H9 (cell line): ENCODE measurements at regions not wholly inside any gene's neighbourhood (a gene's known extent, or its start where the extent isn't known, plus 50 kb on each side); places are given as distances from the start of the nearest gene placed in this dataset.

Source experiments
- DNase-seq: peaks from one replicate; pipeline ENCODE4 v3.0.0-alpha.2; 2017
- H2AFZ ChIP-seq: one replicate; pipeline ENCODE4 v1.6.1; 2013; ENCODE audit warnings: mild to moderate bottlenecking, low read length, control low read depth, moderate library complexity
- H2AK5ac ChIP-seq: 2 replicates; pipeline ENCODE4 v1.6.1; 2013; ENCODE audit warnings: low read length, control low read depth, mixed read lengths; ENCODE audit not compliant: insufficient read length
- H2BK120ac ChIP-seq: one replicate; pipeline ENCODE4 v1.6.1; 2013; ENCODE audit warnings: low read depth, mild to moderate bottlenecking, low read length, control low read depth, inconsistent platforms; ENCODE audit not compliant: poor library complexity, severe bottlenecking
- H2BK12ac ChIP-seq: 2 replicates; pipeline ENCODE4 v1.6.1; 2013; ENCODE audit warnings: low read length, control low read depth, mixed read lengths, low read depth; ENCODE audit not compliant: insufficient read length
- H2BK15ac ChIP-seq: 2 replicates; pipeline ENCODE4 v1.6.1; 2013; ENCODE audit warnings: low read depth, low read length, control low read depth
- H2BK20ac ChIP-seq: one replicate; pipeline ENCODE4 v1.6.1; 2013; ENCODE audit warnings: low read depth, mild to moderate bottlenecking, low read length, control low read depth, inconsistent platforms; ENCODE audit not compliant: poor library complexity, severe bottlenecking
- H2BK5ac ChIP-seq: 2 replicates; pipeline ENCODE4 v1.6.1; 2013; ENCODE audit warnings: low read length, control low read depth, mixed read lengths; ENCODE audit not compliant: insufficient read length
- H3K14ac ChIP-seq: 2 replicates; pipeline ENCODE4 v1.6.1; 2013; ENCODE audit warnings: low read length, control low read depth; ENCODE audit not compliant: insufficient read depth
- H3K18ac ChIP-seq: 2 replicates; pipeline ENCODE4 v1.6.1; 2013; ENCODE audit warnings: low read depth, mild to moderate bottlenecking, mixed read lengths, low read length, control low read depth; ENCODE audit not compliant: insufficient read length
- H3K23ac ChIP-seq: 2 replicates; pipeline ENCODE4 v1.6.1; 2013; ENCODE audit warnings: low read length, control low read depth, mixed read lengths, low read depth; ENCODE audit not compliant: insufficient read length
- H3K23me2 ChIP-seq: 2 replicates; pipeline ENCODE4 v1.6.1; 2013; ENCODE audit warnings: low read depth, mild to moderate bottlenecking, mixed read lengths, low read length, control low read depth; ENCODE audit not compliant: insufficient read length, poor library complexity, severe bottlenecking
- H3K27ac ChIP-seq: 2 replicates; pipeline ENCODE4 v1.5.1; 2013; ENCODE audit warnings: low read length, control low read depth, mixed read lengths, low read depth; ENCODE audit not compliant: insufficient read length
- H3K27me3 ChIP-seq: 2 replicates; pipeline ENCODE4 v1.6.1; 2013; ENCODE audit warnings: low read length, control low read depth, inconsistent platforms; ENCODE audit not compliant: insufficient read depth
- H3K4ac ChIP-seq: 2 replicates; pipeline ENCODE4 v1.6.1; 2013; ENCODE audit warnings: low read depth, mild to moderate bottlenecking, control low read depth, inconsistent platforms, low read length, moderate library complexity
- H3K4me1 ChIP-seq: 2 replicates; pipeline ENCODE4 v1.6.1; 2013; ENCODE audit warnings: low read length, control low read depth, inconsistent platforms; ENCODE audit not compliant: insufficient read depth
- H3K4me2 ChIP-seq: 2 replicates; pipeline ENCODE4 v1.6.1; 2013; ENCODE audit warnings: low read length, control low read depth, mixed read lengths; ENCODE audit not compliant: insufficient read length, insufficient read depth
- H3K56ac ChIP-seq: 2 replicates; pipeline ENCODE4 v1.6.1; 2013; ENCODE audit warnings: low read depth, mild to moderate bottlenecking, mixed read lengths, low read length, control low read depth; ENCODE audit not compliant: insufficient read length
- H3K79me1 ChIP-seq: 2 replicates; pipeline ENCODE4 v1.6.1; 2013; ENCODE audit warnings: low read depth, mild to moderate bottlenecking, moderate library complexity, low read length, control low read depth, inconsistent platforms; ENCODE audit not compliant: insufficient read depth, poor library complexity, severe bottlenecking
- H3K79me2 ChIP-seq: 2 replicates; pipeline ENCODE4 v1.6.1; 2013; ENCODE audit warnings: low read length, control low read depth, inconsistent platforms; ENCODE audit not compliant: insufficient read depth
- H3K9ac ChIP-seq: 2 replicates; pipeline ENCODE4 v1.6.1; 2013; ENCODE audit warnings: low read length, control low read depth, mixed read lengths; ENCODE audit not compliant: insufficient read length; ENCODE audit errors: extremely low read depth
- H3K9me3 ChIP-seq: one replicate; pipeline ENCODE4 v1.6.1; 2013; ENCODE audit warnings: low read depth, low read length, inconsistent platforms; ENCODE audit not compliant: control insufficient read depth
- H3T11ph ChIP-seq: one replicate; pipeline ENCODE4 v1.6.1; 2013; ENCODE audit warnings: mild to moderate bottlenecking, low read length, control low read depth, inconsistent platforms
- H4K20me1 ChIP-seq: one replicate; pipeline ENCODE4 v1.6.1; 2013; ENCODE audit not compliant: control insufficient read depth, insufficient read length, insufficient read depth
- H4K5ac ChIP-seq: 2 replicates; pipeline ENCODE4 v1.6.1; 2013; ENCODE audit warnings: low read depth, mild to moderate bottlenecking, mixed read lengths, low read length, control low read depth; ENCODE audit not compliant: insufficient read length
- H4K8ac ChIP-seq: replicated peaks from 2 replicates; pipeline ENCODE4 v1.6.1; 2013; ENCODE audit warnings: low read length, control low read depth, mixed read lengths, low read depth; ENCODE audit not compliant: insufficient read length
- H4K91ac ChIP-seq: 2 replicates; pipeline ENCODE4 v1.6.1; 2013; ENCODE audit warnings: low read depth, mild to moderate bottlenecking, moderate library complexity, mixed read lengths, low read length, control low read depth; ENCODE audit not compliant: insufficient read length
- H3K27ac Mint-ChIP-seq, 3 experiments: 2 replicates in 2 of 3; 3 replicates in 1 of 3; pipeline ENCODE4 v1.8.0; 2020 to 2021; ENCODE audit warnings: mixed read lengths in 3 of 3, mild to moderate bottlenecking in 1 of 3, moderate library complexity in 1 of 3
- H3K27me3 Mint-ChIP-seq: 2 replicates; pipeline ENCODE4 v1.8.0; 2021; ENCODE audit warnings: low read depth, mild to moderate bottlenecking, moderate library complexity, mixed read lengths
- H3K36me3 Mint-ChIP-seq, 3 experiments: 2 replicates in 2 of 3; 3 replicates in 1 of 3; pipeline ENCODE4 v1.8.0; 2020 to 2021; ENCODE audit warnings: low read depth in 3 of 3, mixed read lengths in 3 of 3; ENCODE audit not compliant: insufficient read depth in 1 of 3
- H3K4me1 Mint-ChIP-seq, 2 experiments: 2 replicates each; pipeline ENCODE4 v1.8.0; 2020; ENCODE audit warnings: mixed read lengths in 2 of 2
- H3K4me3 Mint-ChIP-seq, 2 experiments: 2 replicates in 1 of 2; 3 replicates in 1 of 2; pipeline ENCODE4 v1.8.0; 2020 to 2021; ENCODE audit warnings: mild to moderate bottlenecking in 2 of 2, mixed read lengths in 2 of 2, moderate library complexity in 1 of 2
- H3K9me3 Mint-ChIP-seq, 2 experiments: 2 replicates in 1 of 2; 3 replicates in 1 of 2; pipeline ENCODE4 v1.8.0; 2020; ENCODE audit warnings: mild to moderate bottlenecking in 2 of 2, mixed read lengths in 2 of 2, moderate library complexity in 1 of 2
- CTCF ChIP-seq: fragments of 200-600 bp; sonication (generic); conservative IDR thresholded peaks from 3 replicates; pipeline ENCODE4 v1.8.0; 2021; ENCODE audit warnings: antibody characterized with exemption, mild to moderate bottlenecking
- WGBS: extraction: QIAGEN DNeasy Blood & Tissue Kit; methylation state at CpG from one replicate; pipeline ENCODE4 v1.1.7; 2013; ENCODE audit warnings: missing lambda C conversion rate, low lambda C conversion rate, mixed read lengths; ENCODE audit not compliant: insufficient read length; ENCODE audit errors: extremely low coverage; 5-methylcytosine and 5-hydroxymethylcytosine counted together

- Mint-ChIP-seq H3K27me3 (no peaks in the 10 kb centered on the region), H3K9me3 (peaks cover 3 to 7% of the 10 kb centered on the region in 2 experiments; a peak in 4 of 5 replicates)
These were observed 1224.4 kb downstream of the REEP3 start for GRCh38 chr10:64745565-64745964.

More at GRCh38 chr10:64745565-64745964, 1224.4 kb downstream of the REEP3 start:
- Histone ChIP-seq H3K9me3 (no peaks in the 10 kb centered on the region), H2AK5ac (no peak overlapping the region), H2BK20ac (no peak overlapping the region), H3K79me1 (no peaks in the 10 kb centered on the region), H2BK120ac (no peak overlapping the region), H3K4me1 (no peaks in the 10 kb centered on the region; the same call in 1 of the 2 replicates), H3K14ac (no peak overlapping the region), H3K56ac (no peak overlapping the region), H3K23ac (no peak overlapping the region), H3K18ac (no peak overlapping the region), H3K4ac (no peak overlapping the region), H4K8ac (no peak overlapping the region), H3K4me2 (no peak overlapping the region), H3K23me2 (no peaks in the 10 kb centered on the region), H2BK15ac (no peak overlapping the region), H3T11ph (no peak overlapping the region), H3K27me3 (no peaks in the 10 kb centered on the region), H4K91ac (no peak overlapping the region), H4K20me1 (no peaks in the 10 kb centered on the region), H3K27ac (no peak overlapping the region), H2AFZ (no peak overlapping the region), H4K5ac (no peak overlapping the region), H2BK5ac (no peak overlapping the region), H2BK12ac (no peak overlapping the region), H3K79me2 (no peaks in the 10 kb centered on the region), H3K9ac (no peak overlapping the region)
- Mint-ChIP-seq H3K27ac (no peak overlapping the region), H3K4me1 (peaks cover 0 to 3% of the 10 kb centered on the region in 2 experiments; a peak in 1 of 4 replicates), H3K4me3 (no peak overlapping the region), H3K36me3 (peaks cover 0 to 4% (median 0%) of the 10 kb centered on the region in 3 experiments; a peak in 2 of 7 replicates)
- DNase-seq = no peak
- TF ChIP-seq CTCF = no peak
- WGBS = no CpG with 5 or more reads among the region's 1 CpG
